ENCODE measurements at regions not wholly inside any gene's neighbourhood (a gene's known extent, or its start where the extent isn't known, plus 50 kb on each side); places are given as distances from the start of the nearest gene placed in this dataset.

GRCh38 chr13:76745261-76746200 lies 140.7 kb downstream of the KCTD12 start:
- no peak for TF ChIP-seq CTCF (IDR thresholded peaks at IDR 0.05; ENCODE audit: control insufficient read depth, insufficient read depth, low read depth, low read length, missing control alignments)
- no peak for DNase-seq (ENCODE audit: low read depth)
- H3K4me3 ChIP-seq (ENCODE audit: control insufficient read depth, low read depth, low read length), result no peak overlapping the region

GRCh38 chr13:76741624-76742023 lies 144.6 kb downstream of the KCTD12 start:
- no peak overlapping the region for H3K4me3 ChIP-seq (ENCODE audit: control insufficient read depth, low read depth, low read length)
- TF ChIP-seq CTCF (IDR thresholded peaks at IDR 0.05; ENCODE audit: control insufficient read depth, insufficient read depth, low read depth, low read length, missing control alignments), result no peak
- no peak for DNase-seq (ENCODE audit: low read depth)

GRCh38 chr13:76741046-76741445 lies 145.2 kb downstream of the KCTD12 start:
- no peak for TF ChIP-seq CTCF (IDR thresholded peaks at IDR 0.05; ENCODE audit: control insufficient read depth, insufficient read depth, low read depth, low read length, missing control alignments)
- H3K4me3 ChIP-seq (ENCODE audit: control insufficient read depth, low read depth, low read length), result no peak overlapping the region
- DNase-seq (ENCODE audit: low read depth), result no peak

- no peak for TF ChIP-seq CTCF (IDR thresholded peaks at IDR 0.05; ENCODE audit: control insufficient read depth, insufficient read depth, low read depth, low read length, missing control alignments)
- no peak overlapping the region for H3K4me3 ChIP-seq (ENCODE audit: control insufficient read depth, low read depth, low read length)
- no peak for DNase-seq (ENCODE audit: low read depth)
Observed at GRCh38 chr13:76738616-76739015, 147.6 kb downstream of the KCTD12 start.

- no peak for TF ChIP-seq CTCF (IDR thresholded peaks at IDR 0.05; ENCODE audit: control insufficient read depth, insufficient read depth, low read depth, low read length, missing control alignments)
- DNase-seq (ENCODE audit: low read depth), result no peak
- no peak overlapping the region for H3K4me3 ChIP-seq (ENCODE audit: control insufficient read depth, low read depth, low read length)
Observed at GRCh38 chr13:76737526-76737925, 148.7 kb downstream of the KCTD12 start.

- no peak overlapping the region for H3K4me3 ChIP-seq (ENCODE audit: control insufficient read depth, low read depth, low read length)
- TF ChIP-seq CTCF (IDR thresholded peaks at IDR 0.05; ENCODE audit: control insufficient read depth, insufficient read depth, low read depth, low read length, missing control alignments), result no peak
- DNase-seq (ENCODE audit: low read depth), result no peak
Observed at GRCh38 chr13:76735641-76736040, 150.6 kb downstream of the KCTD12 start.

Measured in AG09309 (cell line).